Hepatocyte (in vitro differentiated cells): ENCODE measurements at regions not wholly inside any gene's neighbourhood (a gene's known extent, or its start where the extent isn't known, plus 50 kb on each side); places are given as distances from the start of the nearest gene placed in this dataset.

Source experiments
- DNase-seq: peaks from one replicate; pipeline ENCODE4 v3.0.0-alpha.2; 2016; ENCODE audit warnings: low spot score
- H2AFZ ChIP-seq: fragments of 200-600 bp; sonication (generic); 2 replicates; pipeline ENCODE4 v1.6.0; 2016; ENCODE audit warnings: antibody characterized with exemption, mild to moderate bottlenecking
- H3K27ac ChIP-seq: fragments of 200-600 bp; sonication (generic); 2 replicates; pipeline ENCODE4 v1.5.1; 2016; ENCODE audit warnings: mild to moderate bottlenecking
- H3K27me3 ChIP-seq: fragments of 200-600 bp; sonication (generic); 2 replicates; pipeline ENCODE4 v1.6.1; 2016
- H3K36me3 ChIP-seq: fragments of 200-600 bp; sonication (generic); replicated peaks from 2 replicates; pipeline ENCODE4 v1.5.1; 2016; ENCODE audit warnings: low read depth; ENCODE audit not compliant: insufficient read depth
- H3K4me1 ChIP-seq: fragments of 200-600 bp; sonication (generic); 2 replicates; pipeline ENCODE4 v1.5.1; 2016; ENCODE audit warnings: mild to moderate bottlenecking, moderate library complexity; ENCODE audit not compliant: insufficient read depth
- H3K4me2 ChIP-seq: fragments of 200-600 bp; sonication (generic); 2 replicates; pipeline ENCODE4 v1.6.0; 2016
- H3K4me3 ChIP-seq: fragments of 200-600 bp; sonication (generic); 2 replicates; pipeline ENCODE4 v1.5.1; 2016; ENCODE audit warnings: mild to moderate bottlenecking
- H3K79me2 ChIP-seq: fragments of 200-600 bp; sonication (generic); 2 replicates; pipeline ENCODE4 v1.6.0; 2017; ENCODE audit warnings: mild to moderate bottlenecking
- H3K9me2 ChIP-seq: fragments of 200-600 bp; sonication (generic); replicated peaks from 2 replicates; pipeline ENCODE4 v1.6.0; 2017; ENCODE audit warnings: mild to moderate bottlenecking; ENCODE audit not compliant: insufficient read depth
- H3K9me3 ChIP-seq: fragments of 200-600 bp; sonication (generic); 2 replicates; pipeline ENCODE4 v1.5.1; 2016; ENCODE audit warnings: low read depth, mild to moderate bottlenecking
- H4K20me1 ChIP-seq: fragments of 200-600 bp; sonication (generic); 2 replicates; pipeline ENCODE4 v1.6.0; 2016; ENCODE audit warnings: mild to moderate bottlenecking; ENCODE audit not compliant: insufficient read depth, poor library complexity, severe bottlenecking
- EZH2 ChIP-seq: fragments of 200-600 bp; sonication (generic); IDR thresholded peaks from 2 replicates; pipeline ENCODE4 v1.6.1; 2016; ENCODE audit warnings: antibody characterized with exemption, mild to moderate bottlenecking, borderline replicate concordance
- EZH2phosphoT487 ChIP-seq: fragments of 200-600 bp; sonication (generic); IDR thresholded peaks from one replicate; pipeline ENCODE4 v1.6.1; 2018; ENCODE audit warnings: antibody characterized with exemption, mild to moderate bottlenecking, low read depth, moderate library complexity; ENCODE audit not compliant: unreplicated experiment, severe bottlenecking
- WGBS: methylation state at CpG from one replicate; pipeline ENCODE4 v1.1.6; 2016; ENCODE audit warnings: low lambda C conversion rate; ENCODE audit errors: missing lambda C conversion rate; 5-methylcytosine and 5-hydroxymethylcytosine counted together
- TF ChIP-seq, protein P1 (sequence below): fragments of 200-600 bp; sonication (generic); IDR thresholded peaks from 2 replicates; pipeline ENCODE4 v1.5.1; 2016; ENCODE audit warnings: antibody characterized with exemption, mild to moderate bottlenecking; ENCODE audit not compliant: poor library complexity

DNA sequence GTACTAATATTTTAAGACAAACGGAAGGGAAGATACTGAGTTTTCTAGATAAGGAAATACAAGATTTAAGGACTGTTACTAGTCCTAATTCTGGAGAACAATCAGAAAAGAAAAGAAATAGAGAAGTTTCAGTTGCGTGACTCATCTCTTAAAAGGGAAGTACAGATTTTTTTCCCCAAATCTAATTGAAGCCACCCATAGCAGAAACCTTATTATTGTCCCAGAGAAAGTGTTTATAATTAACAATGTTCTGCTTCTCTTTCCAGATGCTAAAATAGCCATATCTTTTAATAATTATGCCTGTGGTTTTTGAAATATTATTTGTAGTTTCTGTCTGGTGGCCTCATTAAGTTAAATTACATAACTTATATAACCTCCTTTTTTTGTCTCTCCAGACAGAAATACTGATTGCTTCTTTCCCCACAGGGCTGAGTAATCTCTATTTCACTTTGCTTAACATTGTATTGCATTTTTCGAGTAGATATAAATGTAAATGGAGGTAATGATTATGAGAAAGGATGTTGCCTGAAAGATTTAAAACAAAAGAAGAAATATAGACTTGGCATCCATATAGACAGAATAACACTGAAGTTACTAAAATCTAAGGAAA, 240.7 kb upstream of the MBL2 start:
- 87% methylated on average over 3 of the region's 3 CpGs for WGBS
- Histone ChIP-seq H3K9me2 (no peaks in the 10 kb centered on the region), H2AFZ (no peak overlapping the region), H3K27ac (no peak overlapping the region), H3K4me1 (no peaks in the 10 kb centered on the region), H3K79me2 (no peaks in the 10 kb centered on the region), H3K9me3 (no peaks in the 10 kb centered on the region), H3K4me3 (no peak overlapping the region), H3K36me3 (no peaks in the 10 kb centered on the region), H4K20me1 (no peaks in the 10 kb centered on the region), H3K4me2 (no peak overlapping the region), H3K27me3 (no peaks in the 10 kb centered on the region)
- no peak for TF ChIP-seq EZH2phosphoT487
- no peak for TF ChIP-seq EZH2
- TF ChIP-seq, protein P1, sequence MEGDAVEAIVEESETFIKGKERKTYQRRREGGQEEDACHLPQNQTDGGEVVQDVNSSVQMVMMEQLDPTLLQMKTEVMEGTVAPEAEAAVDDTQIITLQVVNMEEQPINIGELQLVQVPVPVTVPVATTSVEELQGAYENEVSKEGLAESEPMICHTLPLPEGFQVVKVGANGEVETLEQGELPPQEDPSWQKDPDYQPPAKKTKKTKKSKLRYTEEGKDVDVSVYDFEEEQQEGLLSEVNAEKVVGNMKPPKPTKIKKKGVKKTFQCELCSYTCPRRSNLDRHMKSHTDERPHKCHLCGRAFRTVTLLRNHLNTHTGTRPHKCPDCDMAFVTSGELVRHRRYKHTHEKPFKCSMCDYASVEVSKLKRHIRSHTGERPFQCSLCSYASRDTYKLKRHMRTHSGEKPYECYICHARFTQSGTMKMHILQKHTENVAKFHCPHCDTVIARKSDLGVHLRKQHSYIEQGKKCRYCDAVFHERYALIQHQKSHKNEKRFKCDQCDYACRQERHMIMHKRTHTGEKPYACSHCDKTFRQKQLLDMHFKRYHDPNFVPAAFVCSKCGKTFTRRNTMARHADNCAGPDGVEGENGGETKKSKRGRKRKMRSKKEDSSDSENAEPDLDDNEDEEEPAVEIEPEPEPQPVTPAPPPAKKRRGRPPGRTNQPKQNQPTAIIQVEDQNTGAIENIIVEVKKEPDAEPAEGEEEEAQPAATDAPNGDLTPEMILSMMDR, result no peak
- no peak for DNase-seq

DNA sequence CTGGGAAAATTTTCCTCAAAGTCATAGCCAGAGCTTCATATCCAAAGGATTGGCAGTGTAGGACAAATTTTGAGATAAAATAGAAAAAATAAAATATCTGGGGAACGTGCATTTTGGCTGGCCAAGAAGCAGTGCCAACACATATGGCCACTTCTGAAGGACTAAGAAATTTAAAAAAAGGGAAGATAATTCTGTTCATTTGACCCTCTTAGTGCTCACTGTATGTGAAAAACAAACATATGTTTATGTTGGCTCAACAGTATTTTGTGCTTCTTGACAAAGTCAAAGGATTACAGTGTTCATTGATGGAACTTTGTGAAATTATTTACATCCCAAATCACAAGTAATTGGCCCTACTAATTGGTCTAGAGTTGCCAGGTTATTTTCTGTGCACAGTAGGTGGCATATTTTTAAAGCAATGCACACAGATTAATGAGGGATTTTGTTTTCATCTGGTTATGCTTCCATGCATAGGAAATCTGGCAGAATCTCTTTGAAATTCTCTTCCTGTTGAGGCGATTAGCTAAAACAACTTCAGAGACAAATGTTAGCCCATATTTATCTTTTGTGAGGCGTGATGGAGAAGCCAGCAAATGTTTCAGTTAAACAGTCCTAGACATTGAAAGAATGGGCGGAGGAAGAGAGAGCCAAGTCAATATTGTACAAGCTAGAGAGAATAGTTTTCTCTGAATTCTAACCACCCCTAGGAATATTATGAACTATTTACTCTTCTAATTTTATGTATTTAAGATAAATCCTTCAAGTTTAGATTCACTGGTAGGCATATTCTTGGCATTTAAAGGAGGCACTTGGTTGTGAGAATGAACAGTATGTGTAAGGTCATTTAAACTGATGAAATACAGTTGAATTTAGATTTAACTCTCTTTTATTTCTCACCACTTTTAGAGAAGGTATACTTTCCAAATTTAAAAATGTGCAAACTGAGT, 237.7 kb upstream of the MBL2 start:
- 58% methylated on average over 4 of the region's 4 CpGs for WGBS
- no peak for TF ChIP-seq EZH2
- TF ChIP-seq, protein P1, result no peak
- TF ChIP-seq EZH2phosphoT487, result no peak
- Histone ChIP-seq H3K27me3 (no peaks in the 10 kb centered on the region), H3K4me1 (peaks cover 9% of the 10 kb centered on the region), H3K36me3 (no peaks in the 10 kb centered on the region), H2AFZ (no peak overlapping the region), H4K20me1 (no peaks in the 10 kb centered on the region), H3K27ac (no peak overlapping the region), H3K9me2 (no peaks in the 10 kb centered on the region), H3K4me3 (no peak overlapping the region), H3K4me2 (no peak overlapping the region), H3K9me3 (no peaks in the 10 kb centered on the region), H3K79me2 (no peaks in the 10 kb centered on the region)
- DNase-seq, result no peak

DNA sequence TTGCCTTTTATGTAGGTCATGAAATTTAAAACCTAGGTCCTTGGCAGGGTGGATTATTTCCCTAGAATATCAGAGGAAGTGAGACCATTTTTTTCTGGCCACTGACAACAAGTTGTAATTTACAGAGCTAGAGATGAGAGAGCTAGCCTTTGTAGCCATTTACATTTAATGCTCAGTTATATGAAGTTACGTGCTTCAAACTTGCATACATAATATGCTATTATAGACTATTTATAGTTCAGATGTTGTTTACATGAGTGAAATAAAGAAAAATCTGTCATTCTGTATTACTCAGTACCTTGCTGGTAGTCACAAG, 234.9 kb upstream of the MBL2 start:
- Histone ChIP-seq H2AFZ (no peak overlapping the region), H3K36me3 (no peaks in the 10 kb centered on the region), H3K27ac (peak overlapping the region; percentile 21), H3K4me2 (no peak overlapping the region), H3K9me3 (no peaks in the 10 kb centered on the region), H3K4me3 (no peak overlapping the region), H3K27me3 (no peaks in the 10 kb centered on the region), H3K9me2 (no peaks in the 10 kb centered on the region), H3K4me1 (peaks cover 9% of the 10 kb centered on the region), H4K20me1 (no peaks in the 10 kb centered on the region), H3K79me2 (no peaks in the 10 kb centered on the region)
- DNase-seq, result no peak
- TF ChIP-seq EZH2phosphoT487, result no peak
- WGBS, result 91% methylated on average over 1 of the region's 1 CpG

DNA sequence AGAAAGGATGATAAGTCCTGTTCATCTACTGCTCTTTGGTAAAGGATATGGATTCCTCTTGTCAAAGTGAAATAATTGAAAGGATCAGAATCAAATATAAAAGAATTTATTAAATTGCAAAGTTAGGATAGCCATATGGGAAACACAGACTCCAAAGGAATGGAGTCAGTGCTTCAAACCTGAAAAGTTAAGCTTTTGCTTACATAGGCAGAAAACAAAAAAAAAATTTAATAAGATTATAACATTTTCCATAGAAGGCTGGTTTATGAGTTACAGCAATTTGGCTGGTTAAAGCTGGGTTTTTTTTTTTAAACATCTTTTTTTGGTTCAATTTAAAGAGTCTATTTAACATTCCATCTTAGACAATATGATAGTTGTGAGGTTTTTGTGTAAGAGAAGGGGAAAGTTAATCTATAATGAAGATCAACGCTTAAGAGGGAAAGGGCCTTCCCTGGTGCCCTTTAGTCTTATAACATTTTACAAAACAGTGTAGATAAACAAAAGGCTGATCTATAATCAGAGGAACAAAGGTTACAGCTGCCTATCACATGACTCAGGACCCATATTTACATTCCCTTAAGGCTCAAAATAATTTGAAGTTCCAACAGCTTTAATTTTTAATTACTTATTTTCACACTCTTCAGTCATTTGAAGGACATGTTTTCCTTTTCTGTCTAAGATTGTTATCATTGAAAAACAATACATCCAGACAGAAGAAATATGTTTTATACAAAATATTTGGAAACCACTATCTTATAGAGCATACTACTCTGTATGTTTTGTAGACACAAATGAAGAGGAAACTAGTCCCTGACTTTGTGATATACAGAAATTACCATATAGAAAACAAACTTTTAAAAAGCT, 234.3 kb upstream of the MBL2 start:
- no peaks in the 10 kb centered on the region for H3K9me3 ChIP-seq
- H2AFZ ChIP-seq, result no peak overlapping the region
- no peaks in the 10 kb centered on the region for H3K36me3 ChIP-seq
- DNase-seq, result peak; percentile 29
- peak overlapping the region; percentile 21 for H3K27ac ChIP-seq
- 45% methylated on average over 1 of the region's 1 CpG for WGBS
- no peaks in the 10 kb centered on the region for H3K79me2 ChIP-seq
- H3K4me1 ChIP-seq, result peaks cover 9% of the 10 kb centered on the region
- no peak overlapping the region for H3K4me2 ChIP-seq
- no peaks in the 10 kb centered on the region for H3K9me2 ChIP-seq
- H3K27me3 ChIP-seq, result no peaks in the 10 kb centered on the region
- H3K4me3 ChIP-seq, result no peak overlapping the region
- no peaks in the 10 kb centered on the region for H4K20me1 ChIP-seq
- no peak for TF ChIP-seq EZH2phosphoT487
- TF ChIP-seq, protein P1, result no peak
- TF ChIP-seq EZH2, result no peak
